Activated B cell treated with CpG ODN at 0.5 μM for 24 hours (primary cell): ENCODE measurements at regions not wholly inside any gene's neighbourhood (a gene's known extent, or its start where the extent isn't known, plus 50 kb on each side); places are given as distances from the start of the nearest gene placed in this dataset.

Experiments
- ATAC-seq: fragments of 200-7000 bp; cut with Tn5 transposase; one replicate; pipeline ENCODE4 v1.10.0; 2021; ENCODE audit warnings: low read depth, mild to moderate bottlenecking, moderate library complexity
- CTCF ChIA-PET: fragments of 350-600 bp; sonication (Branson Sonifier 250); formaldehyde crosslinking; loops from one replicate; lab custom pipeline; 2021; ENCODE audit warnings: antibody characterized with exemption; lab: Charles Lee
- POLR2A ChIA-PET: fragments of 350-600 bp; sonication (Branson Sonifier 250); formaldehyde crosslinking; loops from one replicate; lab custom pipeline; 2021; ENCODE audit warnings: antibody characterized with exemption; lab: Charles Lee
- DNase-seq: peaks from one replicate; pipeline ENCODE4 v3.0.0; 2022
- H3K27ac Mint-ChIP-seq: one replicate; pipeline ENCODE4 v1.8.0; 2020; ENCODE audit warnings: mixed read lengths
- H3K27me3 Mint-ChIP-seq: one replicate; pipeline ENCODE4 v1.8.0; 2021; ENCODE audit warnings: mixed read lengths
- H3K36me3 Mint-ChIP-seq: one replicate; pipeline ENCODE4 v1.8.0; 2021; ENCODE audit warnings: low read depth, mixed read lengths
- H3K4me1 Mint-ChIP-seq: one replicate; pipeline ENCODE4 v1.8.0; 2021; ENCODE audit warnings: mixed read lengths
- H3K4me3 Mint-ChIP-seq: one replicate; pipeline ENCODE4 v1.8.0; 2020; ENCODE audit warnings: mild to moderate bottlenecking, mixed read lengths
- H3K9me3 Mint-ChIP-seq: one replicate; pipeline ENCODE4 v1.8.0; 2020; ENCODE audit warnings: mixed read lengths
- intact Hi-C: fragments of 100-400 bp; cut with micrococcal nuclease; formaldehyde crosslinking; loops from one replicate; pipeline ENCODE4 v1.15.1; 2024
- TF ChIP-seq, protein P1 (sequence below): fragments of 200-600 bp; IDR thresholded peaks from one replicate; pipeline ENCODE4 v1.8.0; 2022; ENCODE audit warnings: antibody characterized with exemption, mild to moderate bottlenecking

GRCh38 chr7:24368161-24368560, 84.2 kb downstream of the NPY start:
- no peak overlapping the region for H3K27ac Mint-ChIP-seq

GRCh38 chr7:24370541-24370940, 86.6 kb downstream of the NPY start:
- ATAC-seq: no peak
- no peak overlapping the region for H3K4me3 Mint-ChIP-seq
- no peak overlapping the region for H3K27ac Mint-ChIP-seq
- intact Hi-C loops: no loop called here
- H3K27me3 Mint-ChIP-seq: no peaks in the 10 kb centered on the region
- no peak for DNase-seq
- CTCF ChIA-PET: no interaction called here
- H3K36me3 Mint-ChIP-seq: no peaks in the 10 kb centered on the region
- H3K4me1 Mint-ChIP-seq: no peaks in the 10 kb centered on the region
- TF ChIP-seq, protein P1, sequence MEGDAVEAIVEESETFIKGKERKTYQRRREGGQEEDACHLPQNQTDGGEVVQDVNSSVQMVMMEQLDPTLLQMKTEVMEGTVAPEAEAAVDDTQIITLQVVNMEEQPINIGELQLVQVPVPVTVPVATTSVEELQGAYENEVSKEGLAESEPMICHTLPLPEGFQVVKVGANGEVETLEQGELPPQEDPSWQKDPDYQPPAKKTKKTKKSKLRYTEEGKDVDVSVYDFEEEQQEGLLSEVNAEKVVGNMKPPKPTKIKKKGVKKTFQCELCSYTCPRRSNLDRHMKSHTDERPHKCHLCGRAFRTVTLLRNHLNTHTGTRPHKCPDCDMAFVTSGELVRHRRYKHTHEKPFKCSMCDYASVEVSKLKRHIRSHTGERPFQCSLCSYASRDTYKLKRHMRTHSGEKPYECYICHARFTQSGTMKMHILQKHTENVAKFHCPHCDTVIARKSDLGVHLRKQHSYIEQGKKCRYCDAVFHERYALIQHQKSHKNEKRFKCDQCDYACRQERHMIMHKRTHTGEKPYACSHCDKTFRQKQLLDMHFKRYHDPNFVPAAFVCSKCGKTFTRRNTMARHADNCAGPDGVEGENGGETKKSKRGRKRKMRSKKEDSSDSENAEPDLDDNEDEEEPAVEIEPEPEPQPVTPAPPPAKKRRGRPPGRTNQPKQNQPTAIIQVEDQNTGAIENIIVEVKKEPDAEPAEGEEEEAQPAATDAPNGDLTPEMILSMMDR: no peak
- POLR2A ChIA-PET: no interaction called here
- no peaks in the 10 kb centered on the region for H3K9me3 Mint-ChIP-seq

More at GRCh38 chr7:24368161-24368560, 84.2 kb downstream of the NPY start:
- H3K4me3 Mint-ChIP-seq: no peak overlapping the region
- peaks cover 2% of the 10 kb centered on the region for H3K27me3 Mint-ChIP-seq
- POLR2A ChIA-PET: no interaction called here
- no peak for DNase-seq
- intact Hi-C loops: no loop called here
- no peak for ATAC-seq
- no peaks in the 10 kb centered on the region for H3K9me3 Mint-ChIP-seq
- no peaks in the 10 kb centered on the region for H3K4me1 Mint-ChIP-seq
- CTCF ChIA-PET: no interaction called here
- H3K36me3 Mint-ChIP-seq: no peaks in the 10 kb centered on the region
- TF ChIP-seq, protein P1: no peak

GRCh38 chr7:24372961-24373955, 89.3 kb downstream of the NPY start:
- Mint-ChIP-seq H3K4me1 (no peaks in the 10 kb centered on the region), H3K27me3 (no peaks in the 10 kb centered on the region), H3K27ac (no peak overlapping the region), H3K4me3 (no peak overlapping the region), H3K36me3 (no peaks in the 10 kb centered on the region), H3K9me3 (no peaks in the 10 kb centered on the region)
- TF ChIP-seq, protein P1: no peak
- ChIA-PET CTCF (interaction anchor here (0.8 kb wide), 1 partner anchor 8 kb away, joined by 3 read pairs; no protein-coding TSS in a partner anchor), POLR2A (interaction anchor here (0.7 kb wide), 1 partner anchor 29 kb away, joined by 4 read pairs; no protein-coding TSS in a partner anchor)
- intact Hi-C loops: no loop called here
- DNase-seq (no peak), ATAC-seq (no peak)

- CTCF ChIA-PET: interaction anchor here (1.0 kb wide), 1 partner anchor 60 kb away, joined by 4 read pairs; no protein-coding TSS in a partner anchor
- no peaks in the 10 kb centered on the region for H3K4me1 Mint-ChIP-seq
- peaks cover 2% of the 10 kb centered on the region for H3K9me3 Mint-ChIP-seq
- no peak overlapping the region for H3K4me3 Mint-ChIP-seq
- H3K27me3 Mint-ChIP-seq: peaks cover 2% of the 10 kb centered on the region
- H3K36me3 Mint-ChIP-seq: no peaks in the 10 kb centered on the region
- POLR2A ChIA-PET: no interaction called here
- TF ChIP-seq, protein P1: no peak
- H3K27ac Mint-ChIP-seq: no peak overlapping the region
- DNase-seq (no peak), ATAC-seq (no peak)
- intact Hi-C loops: no loop called here
Observed at GRCh38 chr7:24378871-24379616, 95.1 kb downstream of the NPY start.
